K562 (cell line): ENCODE measurements at regions not wholly inside any gene's neighbourhood (a gene's known extent, or its start where the extent isn't known, plus 50 kb on each side); places are given as distances from the start of the nearest gene placed in this dataset.
A peak's percentile ranks its signal among the peaks of the same experiment; 100 is the strongest.

Experiments used
- ATF1 ChIP-seq, 2 experiments: fragments of 450-650 bp in 1 of 2; IDR thresholded peaks; 2 replicates each; pipeline ENCODE4 v1.6.1; 2016; ENCODE audit warnings: missing compliant biosample characterization in 1 of 2, missing genetic modification characterization in 1 of 2
- BRF1 ChIP-seq: IDR thresholded peaks from 3 replicates; pipeline ENCODE4 v1.6.1; 2011; ENCODE audit warnings: borderline replicate concordance, mild to moderate bottlenecking; ENCODE audit not compliant: insufficient read length; ENCODE audit errors: extremely low read depth
- C11orf30 ChIP-seq: fragments of 450-650 bp; IDR thresholded peaks from 2 replicates; pipeline ENCODE4 v1.6.1; 2016; ENCODE audit warnings: low read depth, mild to moderate bottlenecking
- CCNT2 ChIP-seq: IDR thresholded peaks from 2 replicates; pipeline ENCODE4 v1.6.1; 2011; ENCODE audit warnings: borderline replicate concordance, low read depth, mild to moderate bottlenecking, moderate library complexity, mixed read lengths, low read length; ENCODE audit not compliant: insufficient read length; ENCODE audit errors: extremely low read depth
- EGR1 ChIP-seq: fragments of 450-650 bp; conservative IDR thresholded peaks from 2 replicates; pipeline ENCODE4 v1.6.1; 2017; ENCODE audit warnings: mild to moderate bottlenecking
- ELF2 ChIP-seq: fragments of 250-450 bp; sonication (Bioruptor Pico); IDR thresholded peaks from 2 replicates; pipeline ENCODE4 v1.5.0; 2021; ENCODE audit warnings: mild to moderate bottlenecking
- ILK ChIP-seq: fragments of 450-650 bp; IDR thresholded peaks from 2 replicates; pipeline ENCODE4 v1.6.1; 2016; ENCODE audit warnings: missing genetic modification characterization, low read depth, mild to moderate bottlenecking, missing compliant biosample characterization, moderate library complexity, borderline replicate concordance
- NUFIP1 ChIP-seq: fragments of 450-650 bp; IDR thresholded peaks from 2 replicates; pipeline ENCODE4 v1.6.1; 2018; ENCODE audit not compliant: partially characterized antibody
- PML ChIP-seq: IDR thresholded peaks from 2 replicates; pipeline ENCODE4 v1.6.1; 2012; ENCODE audit warnings: low read length, inconsistent platforms
- RAD21 ChIP-seq, 2 experiments: fragments of 250-450 bp in 1 of 2; fragments of 450-650 bp in 1 of 2; sonication (Bioruptor Pico) in 1 of 2; formaldehyde crosslinking in 1 of 2; IDR thresholded peaks in 1 of 2; conservative IDR thresholded peaks in 1 of 2; 2 replicates each; pipeline versions ENCODE4 v1.4.0 to v1.8.0; 2020 to 2022; ENCODE audit warnings: mild to moderate bottlenecking in 2 of 2, moderate library complexity in 1 of 2
- RBM15 ChIP-seq: fragments of 200-400 bp; formaldehyde crosslinking; IDR thresholded peaks from 2 replicates; pipeline ENCODE4 v1.6.1; 2018; ENCODE audit warnings: mild to moderate bottlenecking, low read length, moderate library complexity; ENCODE audit not compliant: insufficient read depth
- SLC30A9 ChIP-seq: fragments of 250-450 bp; sonication (Bioruptor Pico); IDR thresholded peaks from 2 replicates; pipeline ENCODE4 v1.8.0; 2022; ENCODE audit warnings: mild to moderate bottlenecking, moderate library complexity
- SPI1 ChIP-seq: IDR thresholded peaks from 2 replicates; pipeline ENCODE4 v1.6.1; 2011; ENCODE audit warnings: low read depth, low read length, control low read depth, borderline replicate concordance
- TARDBP ChIP-seq: fragments of 450-650 bp; IDR thresholded peaks from 2 replicates; pipeline ENCODE4 v1.6.1; 2016
- TF ChIP-seq, protein P1 (sequence below): fragments of 250-450 bp; sonication (Bioruptor Pico); IDR thresholded peaks from 2 replicates; pipeline ENCODE4 v1.8.0; 2022; ENCODE audit warnings: moderate library complexity, mild to moderate bottlenecking, inconsistent platforms
- TF ChIP-seq, protein P2 (sequence below): fragments of 450-650 bp; formaldehyde crosslinking; IDR thresholded peaks from 2 replicates; pipeline ENCODE4 v1.4.0; 2020; ENCODE audit warnings: mild to moderate bottlenecking
- TF ChIP-seq, protein P3 (sequence below): sonication (generic); formaldehyde crosslinking; IDR thresholded peaks from 2 replicates; pipeline ENCODE4 v1.8.0; 2022; ENCODE audit warnings: missing genetic modification reagents, mild to moderate bottlenecking, borderline replicate concordance
- TF ChIP-seq, protein P4 (sequence below): fragments of 200-800 bp; sonication (Bioruptor generic); IDR thresholded peaks from 2 replicates; pipeline ENCODE4 v1.6.1; 2016; ENCODE audit warnings: missing genetic modification characterization, missing compliant biosample characterization

DNA sequence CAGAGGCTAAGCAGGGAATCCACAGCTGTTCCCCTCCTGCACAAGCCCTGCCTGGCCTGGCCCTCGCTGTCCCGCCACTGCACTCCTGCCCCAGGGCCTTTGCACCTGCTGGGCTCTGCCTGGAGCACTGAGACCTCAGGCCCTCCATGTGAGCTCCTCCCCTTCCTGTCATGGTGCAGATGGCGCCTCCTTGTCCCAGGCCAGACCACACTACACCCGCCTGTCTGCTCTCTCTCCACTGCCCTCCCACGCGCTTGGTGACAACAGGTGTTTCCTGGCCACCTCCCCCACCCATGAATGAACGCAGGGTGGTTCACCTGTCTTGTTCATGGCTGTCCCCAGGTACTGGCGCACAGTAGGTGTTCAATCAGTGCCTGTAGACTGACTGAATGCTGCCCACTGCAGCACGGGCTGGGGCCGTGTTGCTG is 82.9 kb downstream of the NCOR2 start (continued):
- no peak for TF ChIP-seq NUFIP1
- TF ChIP-seq, protein P1, sequence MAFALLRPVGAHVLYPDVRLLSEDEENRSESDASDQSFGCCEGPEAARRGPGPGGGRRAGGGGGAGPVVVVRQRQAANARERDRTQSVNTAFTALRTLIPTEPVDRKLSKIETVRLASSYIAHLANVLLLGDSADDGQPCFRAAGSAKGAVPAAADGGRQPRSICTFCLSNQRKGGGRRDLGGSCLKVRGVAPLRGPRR (CRISPR knock-in tag), result no peak
- TF ChIP-seq ILK (tag), result no peak
- no peak for TF ChIP-seq BRF1
- no peak for TF ChIP-seq CCNT2
- TF ChIP-seq RAD21 (CRISPR knock-in tag; conservative IDR thresholded peaks at IDR 0.05 in 1 of 2, IDR thresholded peaks at IDR 0.05 in 1 of 2), result no peak
- TF ChIP-seq, protein P2, sequence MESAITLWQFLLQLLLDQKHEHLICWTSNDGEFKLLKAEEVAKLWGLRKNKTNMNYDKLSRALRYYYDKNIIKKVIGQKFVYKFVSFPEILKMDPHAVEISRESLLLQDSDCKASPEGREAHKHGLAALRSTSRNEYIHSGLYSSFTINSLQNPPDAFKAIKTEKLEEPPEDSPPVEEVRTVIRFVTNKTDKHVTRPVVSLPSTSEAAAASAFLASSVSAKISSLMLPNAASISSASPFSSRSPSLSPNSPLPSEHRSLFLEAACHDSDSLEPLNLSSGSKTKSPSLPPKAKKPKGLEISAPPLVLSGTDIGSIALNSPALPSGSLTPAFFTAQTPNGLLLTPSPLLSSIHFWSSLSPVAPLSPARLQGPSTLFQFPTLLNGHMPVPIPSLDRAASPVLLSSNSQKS, result no peak
- TF ChIP-seq SPI1, result no peak
- no peak for TF ChIP-seq ATF1 (CRISPR knock-in tag; IDR thresholded peaks at IDR 0.05)
- TF ChIP-seq ATF1 (tag; IDR thresholded peaks at IDR 0.05), result no peak
- no peak for TF ChIP-seq TARDBP
- TF ChIP-seq, protein P3, sequence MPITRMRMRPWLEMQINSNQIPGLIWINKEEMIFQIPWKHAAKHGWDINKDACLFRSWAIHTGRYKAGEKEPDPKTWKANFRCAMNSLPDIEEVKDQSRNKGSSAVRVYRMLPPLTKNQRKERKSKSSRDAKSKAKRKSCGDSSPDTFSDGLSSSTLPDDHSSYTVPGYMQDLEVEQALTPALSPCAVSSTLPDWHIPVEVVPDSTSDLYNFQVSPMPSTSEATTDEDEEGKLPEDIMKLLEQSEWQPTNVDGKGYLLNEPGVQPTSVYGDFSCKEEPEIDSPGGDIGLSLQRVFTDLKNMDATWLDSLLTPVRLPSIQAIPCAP (CRISPR knock-in tag), result no peak
- 0 out of 2 replicates have a peak, but pooled peaks have one; percentile 16 for TF ChIP-seq EGR1
- TF ChIP-seq SLC30A9 (CRISPR knock-in tag), result no peak
- no peak for TF ChIP-seq RBM15
- TF ChIP-seq, protein P4, sequence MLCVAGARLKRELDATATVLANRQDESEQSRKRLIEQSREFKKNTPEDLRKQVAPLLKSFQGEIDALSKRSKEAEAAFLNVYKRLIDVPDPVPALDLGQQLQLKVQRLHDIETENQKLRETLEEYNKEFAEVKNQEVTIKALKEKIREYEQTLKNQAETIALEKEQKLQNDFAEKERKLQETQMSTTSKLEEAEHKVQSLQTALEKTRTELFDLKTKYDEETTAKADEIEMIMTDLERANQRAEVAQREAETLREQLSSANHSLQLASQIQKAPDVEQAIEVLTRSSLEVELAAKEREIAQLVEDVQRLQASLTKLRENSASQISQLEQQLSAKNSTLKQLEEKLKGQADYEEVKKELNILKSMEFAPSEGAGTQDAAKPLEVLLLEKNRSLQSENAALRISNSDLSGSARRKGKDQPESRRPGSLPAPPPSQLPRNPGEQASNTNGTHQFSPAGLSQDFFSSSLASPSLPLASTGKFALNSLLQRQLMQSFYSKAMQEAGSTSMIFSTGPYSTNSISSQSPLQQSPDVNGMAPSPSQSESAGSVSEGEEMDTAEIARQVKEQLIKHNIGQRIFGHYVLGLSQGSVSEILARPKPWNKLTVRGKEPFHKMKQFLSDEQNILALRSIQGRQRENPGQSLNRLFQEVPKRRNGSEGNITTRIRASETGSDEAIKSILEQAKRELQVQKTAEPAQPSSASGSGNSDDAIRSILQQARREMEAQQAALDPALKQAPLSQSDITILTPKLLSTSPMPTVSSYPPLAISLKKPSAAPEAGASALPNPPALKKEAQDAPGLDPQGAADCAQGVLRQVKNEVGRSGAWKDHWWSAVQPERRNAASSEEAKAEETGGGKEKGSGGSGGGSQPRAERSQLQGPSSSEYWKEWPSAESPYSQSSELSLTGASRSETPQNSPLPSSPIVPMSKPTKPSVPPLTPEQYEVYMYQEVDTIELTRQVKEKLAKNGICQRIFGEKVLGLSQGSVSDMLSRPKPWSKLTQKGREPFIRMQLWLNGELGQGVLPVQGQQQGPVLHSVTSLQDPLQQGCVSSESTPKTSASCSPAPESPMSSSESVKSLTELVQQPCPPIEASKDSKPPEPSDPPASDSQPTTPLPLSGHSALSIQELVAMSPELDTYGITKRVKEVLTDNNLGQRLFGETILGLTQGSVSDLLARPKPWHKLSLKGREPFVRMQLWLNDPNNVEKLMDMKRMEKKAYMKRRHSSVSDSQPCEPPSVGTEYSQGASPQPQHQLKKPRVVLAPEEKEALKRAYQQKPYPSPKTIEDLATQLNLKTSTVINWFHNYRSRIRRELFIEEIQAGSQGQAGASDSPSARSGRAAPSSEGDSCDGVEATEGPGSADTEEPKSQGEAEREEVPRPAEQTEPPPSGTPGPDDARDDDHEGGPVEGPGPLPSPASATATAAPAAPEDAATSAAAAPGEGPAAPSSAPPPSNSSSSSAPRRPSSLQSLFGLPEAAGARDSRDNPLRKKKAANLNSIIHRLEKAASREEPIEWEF (CRISPR knock-in tag), result no peak
- no peak for TF ChIP-seq PML
- TF ChIP-seq ELF2, result no peak
- no peak for TF ChIP-seq C11orf30
